GM12878 (cell line): ENCODE measurements at regions not wholly inside any gene's neighbourhood (a gene's known extent, or its start where the extent isn't known, plus 50 kb on each side); places are given as distances from the start of the nearest gene placed in this dataset.

Experiments
- ATAC-seq: fragments of 200-7000 bp; cut with Tn5 transposase; 3 replicates; pipeline ENCODE4 v1.9.1; 2020; ENCODE audit warnings: mild to moderate bottlenecking, moderate library complexity
- BruUV-seq: library from RNA; stranded (reverse); fragments of 400-500 nt; replicated peaks from 2 replicates; lab custom pipeline; 2021; lab: Mats Ljungman, UMichigan
- CTCF ChIA-PET: fragments of 300-600 bp; sonication (Branson Sonifier 250); formaldehyde crosslinking; extraction: SDS; loops from one replicate; lab custom pipeline; 2021; ENCODE audit warnings: inconsistent platforms; lab: Yijun Ruan, JAX
- POLR2A ChIA-PET: fragments of 350-600 bp; formaldehyde crosslinking; extraction: SDS; loops from one replicate; lab custom pipeline; 2021; ENCODE audit warnings: inconsistent platforms; lab: Charles Lee
- RAD21 ChIA-PET: fragments of 300-600 bp; sonication (Branson Sonifier 250); formaldehyde crosslinking; loops from one replicate; lab custom pipeline; 2023; ENCODE audit warnings: antibody characterized with exemption; ENCODE audit not compliant: unreplicated experiment; lab: Charles Lee
- SMC1A ChIA-PET: fragments of 300-600 bp; sonication (Branson Sonifier 250); formaldehyde crosslinking; loops from one replicate; lab custom pipeline; 2023; ENCODE audit not compliant: unreplicated experiment, uncharacterized antibody; lab: Charles Lee
- DNase-seq: peaks from one replicate; pipeline ENCODE4 v3.0.0-alpha.2; 2011; ENCODE audit warnings: low read depth, low spot score
- FAIRE-seq: peaks from 3 replicates; lab custom pipeline; 2011; peaks lifted over from hg19 to GRCh38; lab: Jason Lieb, UNC
- H2AFZ ChIP-seq: 2 replicates; pipeline ENCODE4 v1.6.0; 2011; ENCODE audit warnings: low read depth, low read length, control low read depth; ENCODE audit not compliant: control insufficient read depth
- H3K27ac ChIP-seq: 2 replicates; pipeline ENCODE4 v1.5.1; 2011; ENCODE audit warnings: control low read depth; ENCODE audit not compliant: control insufficient read depth, insufficient read depth
- H3K27me3 ChIP-seq, 2 experiments: replicated peaks in 1 of 2; 2 replicates each; pipeline versions ENCODE4 v1.6.0 to v1.6.1; 2011; ENCODE audit warnings: low read length in 1 of 2; ENCODE audit not compliant: control insufficient read depth in 2 of 2, insufficient read depth in 2 of 2
- H3K36me3 ChIP-seq, 2 experiments: 2 replicates each; pipeline ENCODE4 v1.5.1; 2011; ENCODE audit warnings: low read length in 1 of 2; ENCODE audit not compliant: control insufficient read depth in 2 of 2, insufficient read depth in 2 of 2
- H3K4me1 ChIP-seq: 2 replicates; pipeline ENCODE4 v1.6.1; 2011; ENCODE audit warnings: mild to moderate bottlenecking, low read length, moderate library complexity, mixed read lengths; ENCODE audit not compliant: control insufficient read depth, insufficient read depth
- H3K4me2 ChIP-seq: 2 replicates; pipeline ENCODE4 v1.6.0; 2011; ENCODE audit warnings: control low read depth; ENCODE audit not compliant: control insufficient read depth, insufficient read depth
- H3K4me3 ChIP-seq: fragments of 200-600 bp; sonication (generic); 2 replicates; pipeline ENCODE4 v1.5.1; 2016
- H3K79me2 ChIP-seq: 2 replicates; pipeline ENCODE4 v1.6.0; 2011; ENCODE audit warnings: low read length; ENCODE audit not compliant: control insufficient read depth, insufficient read depth
- H3K9ac ChIP-seq: 2 replicates; pipeline ENCODE4 v1.8.0; 2011; ENCODE audit warnings: low read length, control low read depth, mixed read lengths; ENCODE audit not compliant: control insufficient read depth, insufficient read depth
- H3K9me3 ChIP-seq: replicated peaks from 3 replicates; pipeline ENCODE4 v1.5.1; 2011; ENCODE audit warnings: mild to moderate bottlenecking, low read length; ENCODE audit not compliant: control insufficient read depth, insufficient read depth
- H4K20me1 ChIP-seq: 2 replicates; pipeline ENCODE4 v1.6.0; 2011; ENCODE audit not compliant: control insufficient read depth, insufficient read depth
- JUND ChIP-seq: IDR thresholded peaks from 2 replicates; pipeline ENCODE4 v1.6.1; 2012; ENCODE audit warnings: low read depth, mild to moderate bottlenecking, low read length, improper control_type of control experiment, moderate library complexity
- MEF2A ChIP-seq: IDR thresholded peaks from 2 replicates; pipeline ENCODE4 v1.6.1; 2011; ENCODE audit warnings: low read depth, mild to moderate bottlenecking, low read length, moderate library complexity; ENCODE audit not compliant: insufficient read depth
- MXI1 ChIP-seq: fragments of 150-350 bp; IDR thresholded peaks from 2 replicates; pipeline ENCODE4 v1.6.1; 2011; ENCODE audit warnings: low read depth, mild to moderate bottlenecking, inconsistent platforms, low read length, improper control_type of control experiment
- PAX8 ChIP-seq: fragments of 450-650 bp; IDR thresholded peaks from 2 replicates; pipeline ENCODE4 v1.6.1; 2017; ENCODE audit warnings: mild to moderate bottlenecking, moderate library complexity
- RB1 ChIP-seq: fragments of 450-650 bp; formaldehyde crosslinking; IDR thresholded peaks from 2 replicates; pipeline ENCODE4 v1.6.1; 2017; ENCODE audit warnings: mild to moderate bottlenecking, borderline replicate concordance
- SIN3A ChIP-seq: IDR thresholded peaks from 2 replicates; pipeline ENCODE4 v1.6.1; 2012; ENCODE audit warnings: low read depth, low read length, improper control_type of control experiment
- SMAD5 ChIP-seq: IDR thresholded peaks from 2 replicates; pipeline ENCODE4 v1.6.1; 2016; ENCODE audit warnings: antibody characterized with exemption, low read depth
- STAT1 ChIP-seq: fragments of 450-650 bp; conservative IDR thresholded peaks from 2 replicates; pipeline ENCODE4 v1.6.1; 2014; ENCODE audit warnings: antibody characterized with exemption, mild to moderate bottlenecking
- TCF12 ChIP-seq: IDR thresholded peaks from 2 replicates; pipeline ENCODE4 v1.6.1; 2011; ENCODE audit warnings: low read depth, mild to moderate bottlenecking, low read length
- WGBS: methylation state at CpG from one replicate; pipeline ENCODE4 v1.1.6; 2016; ENCODE audit warnings: low lambda C conversion rate; ENCODE audit not compliant: insufficient replicate concordance, insufficient coverage; ENCODE audit errors: missing lambda C conversion rate; 5-methylcytosine and 5-hydroxymethylcytosine counted together
- in situ Hi-C: fragments of 300-500 bp; cut with MboI; formaldehyde crosslinking; loops from 9 replicates; pipeline ENCODE4 v1.14.3; 2018; ENCODE audit warnings: mixed read lengths
- intact Hi-C: fragments of 100-400 bp; cut with micrococcal nuclease; formaldehyde crosslinking; loops from one replicate; pipeline ENCODE4 v1.14.2; 2022; ENCODE audit not compliant: unreplicated experiment
- TF ChIP-seq, protein P1 (sequence below): IDR thresholded peaks from 2 replicates; pipeline ENCODE4 v1.6.1; 2012; ENCODE audit warnings: low read depth, low read length, improper control_type of control experiment
- TF ChIP-seq, protein P2 (sequence below): fragments of 450-650 bp; formaldehyde crosslinking; IDR thresholded peaks from 2 replicates; pipeline ENCODE4 v1.4.0; 2020; ENCODE audit warnings: mild to moderate bottlenecking, moderate library complexity
- TF ChIP-seq, protein P3 (sequence below): IDR thresholded peaks from 2 replicates; pipeline ENCODE4 v1.6.1; 2011; ENCODE audit warnings: mild to moderate bottlenecking, low read depth, low read length, moderate library complexity; ENCODE audit not compliant: insufficient replicate concordance
- TF ChIP-seq, protein P4 (sequence below): fragments of 450-650 bp; formaldehyde crosslinking; IDR thresholded peaks from 2 replicates; pipeline ENCODE4 v1.5.0; 2022; ENCODE audit warnings: mild to moderate bottlenecking, missing genetic modification characterization
- TF ChIP-seq, protein P5 (sequence below): IDR thresholded peaks from 2 replicates; pipeline ENCODE4 v1.6.1; 2011; ENCODE audit warnings: low read depth, mild to moderate bottlenecking, low read length, moderate library complexity, borderline replicate concordance; ENCODE audit errors: extremely low read depth

DNA sequence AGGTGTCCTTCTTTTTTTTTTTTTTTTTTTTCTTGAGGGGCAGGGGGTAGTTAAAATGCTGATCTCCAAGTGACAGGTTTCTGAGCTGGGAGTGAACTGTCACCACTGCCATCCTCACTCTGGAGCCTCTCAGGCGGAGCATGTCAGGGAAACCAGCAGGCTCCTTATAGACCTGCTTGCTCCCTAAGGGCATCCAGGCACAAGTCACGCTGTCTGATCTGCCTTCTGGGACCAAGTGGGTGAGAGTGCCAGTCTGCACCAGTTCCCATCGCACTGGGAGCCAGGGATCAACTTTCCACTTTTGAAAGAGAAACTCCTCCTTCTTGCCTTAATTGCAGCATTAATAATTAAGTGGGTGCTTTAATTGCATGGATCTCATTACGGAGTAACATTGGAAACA lies 537.9 kb upstream of the CADM1 start:
- DNase-seq (no peak), FAIRE-seq (no peak), ATAC-seq (no peak)
- no peaks in the 10 kb centered on the region for H3K27me3 ChIP-seq
- no peak overlapping the region for H3K4me3 ChIP-seq
- H3K27ac ChIP-seq = no peak overlapping the region
- no peaks in the 10 kb centered on the region for H3K9me3 ChIP-seq
- H3K36me3 ChIP-seq = no peaks in the 10 kb centered on the region
- in situ Hi-C loops = no loop called here
- intact Hi-C loops = no loop called here
- ChIA-PET POLR2A (interaction anchor here (0.6 kb wide), 2 partner anchors 59 to 155 kb away, joined by 3 to 4 read pairs; no protein-coding TSS in a partner anchor), RAD21 (no interaction called here), CTCF (interaction anchor here (0.8 kb wide), 1 partner anchor 363 kb away, joined by 3 read pairs; no protein-coding TSS in a partner anchor), SMC1A (interaction anchor here (0.5 to 1.1 kb wide), 2 partner anchors 18 to 54 kb away, joined by 3 to 4 read pairs; no protein-coding TSS in a partner anchor)
- H3K4me1 ChIP-seq = no peaks in the 10 kb centered on the region
- no peaks in the 10 kb centered on the region for H3K79me2 ChIP-seq
- H3K4me2 ChIP-seq = no peak overlapping the region
- 80% methylated on average over 4 of the region's 4 CpGs for WGBS
- H3K9ac ChIP-seq = no peak overlapping the region
- BruUV-seq = no TSS peak
- no peak overlapping the region for H2AFZ ChIP-seq
- H4K20me1 ChIP-seq = no peaks in the 10 kb centered on the region
- TF ChIP-seq MEF2A (no peak), JUND (no peak), SMAD5 (no peak), SIN3A (no peak), PAX8 (no peak), TCF12 (no peak), STAT1 (no peak), RB1 (no peak), MXI1 (no peak)
- TF ChIP-seq, protein P1, sequence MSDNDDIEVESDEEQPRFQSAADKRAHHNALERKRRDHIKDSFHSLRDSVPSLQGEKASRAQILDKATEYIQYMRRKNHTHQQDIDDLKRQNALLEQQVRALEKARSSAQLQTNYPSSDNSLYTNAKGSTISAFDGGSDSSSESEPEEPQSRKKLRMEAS = no peak
- TF ChIP-seq, protein P2, sequence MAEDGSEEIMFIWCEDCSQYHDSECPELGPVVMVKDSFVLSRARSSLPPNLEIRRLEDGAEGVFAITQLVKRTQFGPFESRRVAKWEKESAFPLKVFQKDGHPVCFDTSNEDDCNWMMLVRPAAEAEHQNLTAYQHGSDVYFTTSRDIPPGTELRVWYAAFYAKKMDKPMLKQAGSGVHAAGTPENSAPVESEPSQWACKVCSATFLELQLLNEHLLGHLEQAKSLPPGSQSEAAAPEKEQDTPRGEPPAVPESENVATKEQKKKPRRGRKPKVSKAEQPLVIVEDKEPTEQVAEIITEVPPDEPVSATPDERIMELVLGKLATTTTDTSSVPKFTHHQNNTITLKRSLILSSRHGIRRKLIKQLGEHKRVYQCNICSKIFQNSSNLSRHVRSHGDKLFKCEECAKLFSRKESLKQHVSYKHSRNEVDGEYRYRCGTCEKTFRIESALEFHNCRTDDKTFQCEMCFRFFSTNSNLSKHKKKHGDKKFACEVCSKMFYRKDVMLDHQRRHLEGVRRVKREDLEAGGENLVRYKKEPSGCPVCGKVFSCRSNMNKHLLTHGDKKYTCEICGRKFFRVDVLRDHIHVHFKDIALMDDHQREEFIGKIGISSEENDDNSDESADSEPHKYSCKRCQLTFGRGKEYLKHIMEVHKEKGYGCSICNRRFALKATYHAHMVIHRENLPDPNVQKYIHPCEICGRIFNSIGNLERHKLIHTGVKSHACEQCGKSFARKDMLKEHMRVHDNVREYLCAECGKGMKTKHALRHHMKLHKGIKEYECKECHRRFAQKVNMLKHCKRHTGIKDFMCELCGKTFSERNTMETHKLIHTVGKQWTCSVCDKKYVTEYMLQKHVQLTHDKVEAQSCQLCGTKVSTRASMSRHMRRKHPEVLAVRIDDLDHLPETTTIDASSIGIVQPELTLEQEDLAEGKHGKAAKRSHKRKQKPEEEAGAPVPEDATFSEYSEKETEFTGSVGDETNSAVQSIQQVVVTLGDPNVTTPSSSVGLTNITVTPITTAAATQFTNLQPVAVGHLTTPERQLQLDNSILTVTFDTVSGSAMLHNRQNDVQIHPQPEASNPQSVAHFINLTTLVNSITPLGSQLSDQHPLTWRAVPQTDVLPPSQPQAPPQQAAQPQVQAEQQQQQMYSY = no peak
- TF ChIP-seq, protein P3, sequence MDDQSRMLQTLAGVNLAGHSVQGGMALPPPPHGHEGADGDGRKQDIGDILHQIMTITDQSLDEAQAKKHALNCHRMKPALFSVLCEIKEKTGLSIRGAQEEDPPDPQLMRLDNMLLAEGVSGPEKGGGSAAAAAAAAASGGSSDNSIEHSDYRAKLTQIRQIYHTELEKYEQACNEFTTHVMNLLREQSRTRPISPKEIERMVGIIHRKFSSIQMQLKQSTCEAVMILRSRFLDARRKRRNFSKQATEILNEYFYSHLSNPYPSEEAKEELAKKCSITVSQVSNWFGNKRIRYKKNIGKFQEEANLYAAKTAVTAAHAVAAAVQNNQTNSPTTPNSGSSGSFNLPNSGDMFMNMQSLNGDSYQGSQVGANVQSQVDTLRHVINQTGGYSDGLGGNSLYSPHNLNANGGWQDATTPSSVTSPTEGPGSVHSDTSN = no peak
- TF ChIP-seq, protein P4, sequence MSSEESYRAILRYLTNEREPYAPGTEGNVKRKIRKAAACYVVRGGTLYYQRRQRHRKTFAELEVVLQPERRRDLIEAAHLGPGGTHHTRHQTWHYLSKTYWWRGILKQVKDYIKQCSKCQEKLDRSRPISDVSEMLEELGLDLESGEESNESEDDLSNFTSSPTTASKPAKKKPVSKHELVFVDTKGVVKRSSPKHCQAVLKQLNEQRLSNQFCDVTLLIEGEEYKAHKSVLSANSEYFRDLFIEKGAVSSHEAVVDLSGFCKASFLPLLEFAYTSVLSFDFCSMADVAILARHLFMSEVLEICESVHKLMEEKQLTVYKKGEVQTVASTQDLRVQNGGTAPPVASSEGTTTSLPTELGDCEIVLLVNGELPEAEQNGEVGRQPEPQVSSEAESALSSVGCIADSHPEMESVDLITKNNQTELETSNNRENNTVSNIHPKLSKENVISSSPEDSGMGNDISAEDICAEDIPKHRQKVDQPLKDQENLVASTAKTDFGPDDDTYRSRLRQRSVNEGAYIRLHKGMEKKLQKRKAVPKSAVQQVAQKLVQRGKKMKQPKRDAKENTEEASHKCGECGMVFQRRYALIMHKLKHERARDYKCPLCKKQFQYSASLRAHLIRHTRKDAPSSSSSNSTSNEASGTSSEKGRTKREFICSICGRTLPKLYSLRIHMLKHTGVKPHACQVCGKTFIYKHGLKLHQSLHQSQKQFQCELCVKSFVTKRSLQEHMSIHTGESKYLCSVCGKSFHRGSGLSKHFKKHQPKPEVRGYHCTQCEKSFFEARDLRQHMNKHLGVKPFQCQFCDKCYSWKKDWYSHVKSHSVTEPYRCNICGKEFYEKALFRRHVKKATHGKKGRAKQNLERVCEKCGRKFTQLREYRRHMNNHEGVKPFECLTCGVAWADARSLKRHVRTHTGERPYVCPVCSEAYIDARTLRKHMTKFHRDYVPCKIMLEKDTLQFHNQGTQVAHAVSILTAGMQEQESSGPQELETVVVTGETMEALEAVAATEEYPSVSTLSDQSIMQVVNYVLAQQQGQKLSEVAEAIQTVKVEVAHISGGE (CRISPR knock-in tag) = no peak
- TF ChIP-seq, protein P5, sequence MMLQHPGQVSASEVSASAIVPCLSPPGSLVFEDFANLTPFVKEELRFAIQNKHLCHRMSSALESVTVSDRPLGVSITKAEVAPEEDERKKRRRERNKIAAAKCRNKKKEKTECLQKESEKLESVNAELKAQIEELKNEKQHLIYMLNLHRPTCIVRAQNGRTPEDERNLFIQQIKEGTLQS = no peak
